ENCODE measurements at regions not wholly inside any gene's neighbourhood (a gene's known extent, or its start where the extent isn't known, plus 50 kb on each side); places are given as distances from the start of the nearest gene placed in this dataset.
"Not testable (repeated sequence)": the region's sequence is repeated elsewhere in the genome, so short reads cannot be mapped to it uniquely, and the experiment has no call there.

GRCh38 chr4:77451530-77451929, 154.1 kb upstream of the CXCL13 start:
- no peak for DNase-seq

- not testable (repeated sequence) for DNase-seq
Measured at GRCh38 chr4:77452117-77452516, 153.5 kb upstream of the CXCL13 start.

GRCh38 chr4:77453911-77454310, 151.7 kb upstream of the CXCL13 start:
- DNase-seq = no peak

- DNase-seq = no peak
Measured at GRCh38 chr4:77454858-77455257, 150.8 kb upstream of the CXCL13 start.

- DNase-seq = not testable (repeated sequence)
Measured at GRCh38 chr4:77464100-77464499, 141.5 kb upstream of the CXCL13 start.

- no peak for DNase-seq
Measured at GRCh38 chr4:77465271-77465670, 140.3 kb upstream of the CXCL13 start.

- DNase-seq = no peak
Measured at GRCh38 chr4:77466430-77466829, 139.2 kb upstream of the CXCL13 start.

GRCh38 chr4:77471821-77472495, 133.7 kb upstream of the CXCL13 start:
- no peak for DNase-seq

- DNase-seq = no peak
Measured at GRCh38 chr4:77473509-77473908, 132.1 kb upstream of the CXCL13 start.

- DNase-seq = no peak
Measured at GRCh38 chr4:77481856-77482255, 123.8 kb upstream of the CXCL13 start.

- no peak for DNase-seq
Measured at GRCh38 chr4:77488882-77489281, 116.7 kb upstream of the CXCL13 start.

GRCh38 chr4:77493120-77493752, 112.4 kb upstream of the CXCL13 start:
- no peak for DNase-seq

GRCh38 chr4:77493829-77494551, 111.6 kb upstream of the CXCL13 start:
- DNase-seq = no peak

- no peak for DNase-seq
Measured at GRCh38 chr4:77496457-77496856, 109.2 kb upstream of the CXCL13 start.

GRCh38 chr4:77500801-77501200, 104.8 kb upstream of the CXCL13 start:
- no peak for DNase-seq

- DNase-seq = no peak
Measured at GRCh38 chr4:77501240-77501639, 104.4 kb upstream of the CXCL13 start.

GRCh38 chr4:77501851-77502250, 103.8 kb upstream of the CXCL13 start:
- no peak for DNase-seq

- DNase-seq = no peak
Measured at GRCh38 chr4:77504407-77504806, 101.2 kb upstream of the CXCL13 start.

GRCh38 chr4:77505275-77505957, 100.2 kb upstream of the CXCL13 start:
- DNase-seq = no peak

GRCh38 chr4:77505958-77506319, 99.7 kb upstream of the CXCL13 start:
- DNase-seq = no peak

- no peak for DNase-seq
Measured at GRCh38 chr4:77510367-77510766, 95.3 kb upstream of the CXCL13 start.

GRCh38 chr4:77525538-77525937, 80.1 kb upstream of the CXCL13 start:
- DNase-seq = no peak

- DNase-seq = not testable (repeated sequence)
Measured at GRCh38 chr4:77527900-77528299, 77.7 kb upstream of the CXCL13 start.

GRCh38 chr4:77538144-77538543, 67.5 kb upstream of the CXCL13 start:
- DNase-seq = no peak
